ENCODE measurements at regions not wholly inside any gene's neighbourhood (a gene's known extent, or its start where the extent isn't known, plus 50 kb on each side); places are given as distances from the start of the nearest gene placed in this dataset.
A peak's percentile ranks its signal among the peaks of the same experiment; 100 is the strongest.

DNA sequence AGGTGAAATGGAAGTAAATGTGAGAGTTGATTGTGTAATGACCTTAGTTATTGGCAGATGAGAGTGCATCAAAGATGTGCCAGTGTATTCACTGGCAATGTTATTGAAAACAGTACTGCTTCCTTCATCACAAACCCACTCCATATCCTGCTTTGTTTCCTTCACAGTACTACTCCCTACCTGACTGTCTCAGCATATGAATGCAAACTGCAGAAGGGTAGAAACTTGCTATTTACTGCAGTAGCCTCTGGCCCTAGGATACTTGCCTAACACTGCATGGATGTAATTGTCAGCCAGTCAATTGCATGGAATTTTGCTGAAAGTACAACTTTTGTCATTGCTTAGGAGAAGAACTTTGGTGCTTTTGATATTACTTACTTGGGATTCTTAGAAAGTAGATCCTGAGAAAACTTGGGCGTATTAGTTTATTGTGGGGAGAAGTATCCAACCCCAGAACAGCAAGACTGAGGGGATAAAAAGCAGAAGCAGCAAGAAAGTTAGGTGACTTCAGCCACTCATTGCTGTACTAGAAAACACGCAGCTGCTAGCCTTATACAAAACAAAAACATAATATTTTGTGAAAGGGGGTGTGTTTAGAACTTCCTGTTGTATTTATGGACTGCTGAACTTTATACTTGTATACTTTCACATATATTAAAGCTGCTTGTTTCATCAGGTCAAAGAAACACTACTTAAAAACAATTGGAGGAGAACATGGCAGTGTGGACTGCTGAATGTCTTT lies 219.0 kb downstream of the CCNG2 start:
- no peak for DNase-seq

DNA sequence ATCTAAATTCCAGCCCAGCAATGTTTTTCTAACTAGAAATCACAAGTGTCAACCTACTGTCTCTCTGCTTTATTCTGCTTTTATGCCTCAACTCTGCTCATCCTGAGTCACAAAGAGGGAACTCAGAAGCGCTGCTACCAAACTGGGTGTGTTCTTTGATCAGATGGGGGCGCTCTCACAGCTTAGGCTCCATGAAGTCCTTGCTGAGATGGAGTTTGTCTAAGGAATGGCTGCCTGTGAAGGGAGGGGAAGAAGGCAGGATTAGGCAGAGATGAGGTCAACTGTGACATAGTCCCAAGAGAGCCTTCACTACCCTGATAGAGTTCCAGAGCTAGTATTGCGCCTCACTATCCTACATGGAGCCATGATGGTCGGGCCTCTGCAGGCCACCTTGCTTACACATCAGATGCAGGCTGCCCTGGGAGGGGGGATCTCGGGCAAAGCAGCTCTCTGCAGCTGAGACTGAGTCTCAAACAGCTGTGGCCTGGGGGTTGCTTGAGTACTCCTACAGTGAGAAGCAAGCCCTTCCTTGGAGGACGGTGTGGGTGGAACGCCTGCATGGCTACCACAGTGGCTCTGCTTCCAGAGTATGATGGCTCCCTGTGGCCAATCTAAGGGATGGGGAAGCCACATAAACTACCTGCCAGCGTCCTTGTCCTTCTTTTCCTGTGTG lies 219.9 kb downstream of the CCNG2 start:
- no peak for DNase-seq

DNA sequence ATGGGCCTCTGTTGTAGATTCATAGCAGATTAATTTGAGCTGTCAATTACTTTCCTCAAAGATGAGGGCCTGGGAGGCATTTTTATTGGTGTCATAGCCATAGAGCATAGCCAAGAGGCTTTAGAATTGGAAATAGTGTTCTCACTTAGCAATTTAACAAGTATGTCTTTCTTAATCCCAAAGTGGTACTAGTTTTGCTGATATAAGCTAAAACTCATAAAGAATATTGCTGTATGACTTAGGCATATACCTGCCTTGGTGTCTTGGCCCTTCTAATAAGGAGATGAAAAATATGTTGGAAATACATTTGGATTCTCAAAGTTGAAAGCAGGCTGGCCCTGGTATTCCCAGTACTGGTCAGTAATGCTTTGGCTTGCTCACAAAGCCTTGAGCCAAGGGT lies 221.5 kb upstream of the CXCL13 start:
- no peak for DNase-seq

DNA sequence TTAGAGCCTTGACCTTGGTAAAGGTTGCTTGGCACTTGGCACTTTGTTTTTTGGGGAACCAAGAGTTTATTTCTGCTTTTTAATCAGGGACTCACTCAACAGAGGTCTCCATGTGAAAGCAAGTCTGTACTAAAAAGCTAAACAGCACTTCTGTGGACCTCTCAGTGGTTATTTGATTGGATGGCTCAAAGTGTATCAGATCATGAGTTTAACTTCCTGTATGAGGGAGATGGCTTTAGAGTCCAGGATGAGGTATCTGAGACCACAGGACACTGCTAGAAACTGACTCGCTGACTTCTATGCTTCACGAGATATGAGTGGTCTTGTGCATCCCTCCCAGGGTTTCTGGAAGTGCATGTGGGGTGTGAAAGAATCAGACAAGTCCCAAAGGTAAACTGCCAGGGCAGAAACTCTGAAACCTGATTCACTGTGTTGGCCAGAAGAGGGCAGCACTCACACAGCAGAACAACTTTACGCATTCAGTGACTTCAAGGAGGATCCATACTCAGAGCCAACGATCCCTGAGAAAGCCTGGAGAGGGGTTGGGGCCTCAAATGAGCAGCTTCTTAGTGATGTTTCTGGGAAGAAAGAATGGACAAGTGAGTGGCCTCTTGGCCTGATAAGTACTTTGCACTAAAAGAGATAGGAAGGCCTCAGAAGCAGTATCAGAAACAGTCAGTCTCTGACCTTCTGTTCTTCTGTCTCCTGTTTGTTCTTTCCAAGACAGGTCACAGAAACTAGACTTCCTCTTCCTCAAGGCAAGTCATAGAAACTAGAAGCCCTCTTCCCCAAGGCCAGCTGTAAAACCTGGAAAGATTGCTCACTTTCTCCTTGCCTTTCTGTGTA lies 220.3 kb upstream of the CXCL13 start:
- peak; percentile 55 for DNase-seq

DNA sequence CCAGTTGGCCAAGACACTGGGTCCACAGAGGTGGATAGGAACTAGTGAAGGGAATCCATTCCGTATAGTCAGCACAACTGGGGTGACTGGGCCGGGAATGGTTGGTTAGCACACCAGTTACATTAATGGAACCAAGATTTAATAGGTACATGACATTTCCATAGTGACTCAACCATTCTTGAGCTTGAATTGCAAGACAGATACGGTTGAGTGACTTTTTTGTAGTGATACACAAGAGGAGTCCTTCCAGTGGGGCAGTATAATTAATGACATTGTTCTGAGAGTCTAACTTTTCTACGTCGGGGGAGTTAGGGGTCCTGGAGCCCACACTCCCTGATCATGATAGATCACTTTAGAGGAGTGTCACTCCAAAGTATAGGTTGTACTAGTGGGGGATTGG lies 211.6 kb upstream of the CXCL13 start:
- no peak for DNase-seq

DNA sequence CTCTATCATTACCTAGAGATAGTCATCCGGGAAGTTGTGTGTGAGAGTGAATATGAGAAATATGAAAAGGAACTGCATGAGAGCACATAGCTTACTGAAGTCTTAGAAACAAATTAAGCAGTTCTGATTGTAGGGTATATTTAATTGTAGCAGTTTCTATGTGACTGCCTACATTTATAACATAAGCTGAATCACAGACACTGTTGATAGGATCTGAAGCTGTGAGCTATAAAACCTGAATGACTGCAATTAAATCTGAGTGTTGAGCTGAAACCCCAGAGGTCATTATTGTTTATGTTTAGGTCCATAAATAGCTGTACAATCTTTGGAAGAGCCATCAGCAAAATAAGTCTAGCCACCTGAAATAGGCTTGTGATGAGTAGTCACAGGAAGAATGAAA lies 210.1 kb upstream of the CXCL13 start:
- no peak for DNase-seq

DNA sequence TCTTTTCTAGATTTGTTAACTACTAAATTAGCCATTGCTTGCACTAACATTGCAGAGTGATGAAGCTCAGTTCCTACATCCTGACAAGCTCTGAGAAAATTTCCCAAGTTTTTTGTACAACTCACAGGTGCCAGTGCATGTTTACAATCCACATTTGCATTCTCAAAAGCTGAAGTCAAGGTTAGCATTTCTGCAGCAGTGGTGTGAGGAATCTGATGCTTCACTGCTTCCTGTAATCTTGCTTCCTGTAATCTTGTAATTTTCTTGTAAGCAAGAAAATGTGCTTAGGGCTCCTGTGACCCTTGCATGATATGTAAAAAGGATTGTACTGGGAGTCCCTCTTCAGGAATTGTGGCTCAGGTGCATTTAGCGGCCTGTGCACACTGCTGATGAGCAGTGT lies 207.4 kb upstream of the CXCL13 start:
- DNase-seq, result no peak

DNA sequence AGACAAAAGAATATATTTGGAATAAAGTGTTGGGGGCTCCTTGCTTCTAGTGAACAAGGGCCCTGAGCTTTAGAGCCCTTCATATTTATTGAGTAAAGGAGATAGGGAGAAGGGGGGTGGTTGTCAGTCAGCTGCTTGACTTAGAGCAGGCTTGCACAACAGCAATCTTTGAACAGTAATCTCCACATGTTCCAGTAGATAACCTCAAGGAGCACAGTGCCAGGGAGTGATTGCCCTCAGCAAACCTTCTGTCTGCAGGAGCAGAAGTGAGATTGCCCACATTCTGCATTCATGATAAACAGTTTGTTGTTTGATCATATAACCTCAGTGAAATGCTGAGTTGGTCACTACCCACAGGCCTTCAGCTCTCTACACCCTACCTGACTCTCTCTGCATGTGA lies 205.8 kb upstream of the CXCL13 start:
- DNase-seq, result no peak

DNA sequence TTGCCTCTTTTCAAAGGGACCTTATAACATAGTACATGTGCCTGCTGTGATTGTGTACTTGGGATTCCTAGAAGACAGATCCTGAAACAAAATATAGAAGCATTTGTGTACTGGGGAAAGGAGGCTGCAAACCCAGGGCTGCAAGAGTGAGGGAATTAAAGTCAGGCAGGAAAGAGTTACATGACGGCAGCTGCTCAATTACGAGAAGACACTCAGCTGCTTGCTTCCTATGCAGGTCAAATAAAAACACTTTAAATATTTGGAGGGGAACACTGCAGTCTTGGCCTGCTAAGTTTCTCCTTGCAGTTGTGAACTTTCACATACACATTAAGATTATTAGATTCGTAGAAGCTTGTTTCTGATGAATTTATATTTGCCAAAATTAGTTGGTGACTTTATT lies 191.9 kb upstream of the CXCL13 start:
- DNase-seq, result no peak

DNA sequence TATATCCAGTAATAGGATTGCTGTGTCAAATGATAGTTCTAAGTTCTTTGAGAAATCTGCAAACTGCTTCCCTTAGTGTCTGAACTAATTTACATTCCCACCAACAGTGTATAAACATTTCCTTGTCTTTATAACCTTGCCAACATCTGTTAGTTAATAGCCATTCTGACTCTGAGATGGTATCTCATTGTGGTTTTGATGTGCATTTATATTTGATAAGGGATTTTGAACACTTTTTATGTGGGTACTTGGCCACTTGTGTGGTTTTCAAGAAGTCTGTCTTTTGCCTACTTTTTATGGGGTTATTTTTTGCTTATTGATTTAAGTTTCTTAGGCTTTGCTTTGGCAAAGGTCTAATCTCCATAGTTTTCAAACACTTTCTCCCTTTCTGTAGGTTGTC lies 189.9 kb upstream of the CXCL13 start:
- no peak for DNase-seq

DNA sequence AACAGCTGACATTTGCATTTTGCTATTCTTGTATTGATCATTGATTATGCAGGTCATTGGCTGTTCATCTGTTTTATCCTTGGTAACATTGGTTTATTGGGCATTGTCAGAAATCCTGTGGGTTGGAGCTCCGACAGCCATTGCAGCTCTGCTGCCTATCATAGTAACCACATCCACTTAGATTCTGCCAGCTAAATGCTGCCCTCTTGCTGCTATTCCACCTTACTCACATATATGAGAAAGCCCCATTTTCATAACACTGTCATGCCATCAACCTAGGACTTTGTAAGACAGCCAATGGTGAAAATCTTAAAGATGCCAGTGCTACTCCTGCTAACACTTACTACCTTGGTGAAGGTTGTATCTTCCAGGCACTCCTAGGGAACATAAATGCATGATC lies 187.3 kb upstream of the CXCL13 start:
- no peak for DNase-seq

DNA sequence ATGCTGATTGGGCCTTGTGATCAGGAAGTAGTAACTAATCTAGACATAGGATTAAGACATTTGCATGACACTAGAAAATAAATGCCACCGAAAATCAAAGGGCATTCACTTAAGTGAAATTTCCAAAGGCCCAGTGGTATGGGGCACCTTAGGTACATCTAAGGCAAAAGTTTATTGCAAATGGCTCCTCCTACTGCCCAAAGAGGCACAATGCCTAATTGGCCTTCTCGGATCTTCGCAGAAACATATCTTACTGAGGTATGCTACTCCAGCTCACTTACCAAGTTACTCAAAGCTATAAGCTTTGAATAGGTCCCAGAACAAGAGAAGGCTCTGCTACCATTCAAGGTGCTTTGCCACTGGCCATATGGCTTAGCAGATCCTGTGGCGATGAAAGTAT lies 174.8 kb upstream of the CXCL13 start:
- no peak for DNase-seq

DNA sequence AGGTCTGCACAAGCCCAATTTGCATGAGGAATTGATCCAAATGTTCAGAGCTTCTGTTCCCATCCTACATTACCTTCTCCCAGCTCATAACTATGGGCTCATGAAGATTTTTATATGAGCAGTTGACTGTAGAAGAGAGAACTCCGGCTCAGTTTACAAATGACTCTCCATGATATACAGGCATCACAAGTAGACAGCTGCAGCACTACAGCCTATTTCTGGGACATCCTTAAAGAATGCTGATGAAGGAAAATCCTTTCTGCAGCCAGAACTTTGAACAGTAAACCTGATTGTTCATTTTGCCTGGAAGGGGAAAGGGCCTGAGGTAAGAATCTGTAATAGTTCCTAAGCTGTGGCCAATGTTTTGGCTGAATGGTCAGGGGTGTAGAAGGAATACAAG lies 174.1 kb upstream of the CXCL13 start:
- DNase-seq, result no peak

DNA sequence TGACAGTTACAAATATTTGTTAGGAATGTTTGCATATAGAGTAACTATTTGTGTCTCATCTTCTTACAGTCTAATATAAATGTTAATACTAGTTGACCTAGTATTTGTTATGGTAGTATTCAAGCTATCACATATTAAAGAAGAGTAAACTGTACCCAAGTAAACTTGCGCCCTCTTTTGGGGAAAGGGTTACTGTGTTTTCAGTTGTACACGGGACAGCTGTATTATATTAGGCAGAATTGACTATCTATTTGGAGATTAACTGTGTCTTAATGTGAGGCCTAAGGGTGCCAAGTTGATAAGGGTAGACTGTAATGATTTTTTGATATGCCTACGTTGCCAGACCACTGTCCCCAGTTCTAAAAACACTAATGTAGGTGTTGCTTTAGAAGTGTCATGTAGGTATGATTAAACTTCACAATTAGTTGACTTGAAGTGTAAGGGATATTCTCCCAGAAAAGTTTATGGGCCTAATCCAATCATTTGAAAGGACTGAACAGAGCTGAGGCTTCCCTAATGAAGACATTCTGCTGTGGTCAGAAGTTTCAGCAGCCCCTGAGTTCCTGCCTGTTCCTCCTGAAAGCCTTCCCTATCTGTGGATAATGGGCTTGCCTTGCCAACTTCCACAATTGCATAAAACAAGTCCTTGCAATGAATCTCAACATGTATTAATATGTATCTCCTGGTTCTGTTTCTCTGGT lies 172.8 kb upstream of the CXCL13 start:
- DNase-seq, result no peak

DNA sequence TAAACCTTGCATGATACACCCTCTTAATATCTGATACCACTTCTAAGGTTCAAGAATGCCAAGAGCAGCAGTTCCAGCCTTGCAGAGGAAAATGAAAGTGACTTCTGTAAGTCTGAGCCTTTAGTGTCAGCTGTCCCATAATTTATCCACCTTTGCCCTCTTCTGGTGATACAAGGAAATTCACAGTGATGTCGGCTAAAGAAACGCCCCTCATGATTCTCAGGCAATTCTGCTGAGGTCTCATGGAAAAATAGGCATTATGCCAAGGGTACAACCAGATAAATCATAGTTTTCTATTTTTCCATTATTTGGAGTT lies 172.2 kb upstream of the CXCL13 start:
- peak; percentile 37 for DNase-seq

DNA sequence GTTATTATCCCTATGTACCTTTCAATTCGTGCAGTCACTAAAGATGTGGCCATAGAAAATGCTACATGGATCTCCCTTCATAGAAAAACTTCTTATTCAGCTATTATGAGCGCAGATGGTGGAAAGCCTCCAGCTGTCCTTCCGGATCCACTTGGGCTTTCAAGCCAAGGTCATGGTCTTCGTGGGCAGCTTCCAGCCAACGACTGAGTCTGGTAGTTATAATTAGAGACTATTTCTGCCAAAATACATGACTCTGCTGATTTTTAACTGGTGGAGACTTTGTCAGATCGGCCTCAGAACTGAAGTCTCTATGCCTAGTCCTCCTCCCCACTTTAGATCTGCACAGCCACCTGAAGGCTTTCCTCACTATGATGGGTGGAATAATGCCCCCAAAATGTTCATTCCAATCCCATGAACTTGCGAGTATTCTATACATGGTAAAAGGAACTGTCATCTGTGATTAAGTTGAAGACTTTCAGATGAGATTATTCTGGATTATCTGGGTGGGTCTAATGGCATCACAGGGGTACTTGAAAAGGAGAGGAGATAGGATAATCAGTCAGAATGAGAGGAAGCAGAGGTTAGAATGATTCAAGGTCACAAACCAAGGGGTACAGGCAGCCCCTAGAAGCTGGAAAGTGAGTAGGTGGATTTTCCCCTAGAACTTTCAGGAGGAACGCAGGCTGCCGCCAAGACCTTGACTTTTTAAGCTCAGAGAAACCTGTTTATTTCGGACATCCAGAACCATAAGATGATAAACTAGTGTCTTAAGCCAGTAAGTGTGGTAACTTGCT lies 171.1 kb upstream of the CXCL13 start:
- DNase-seq, result no peak

DNA sequence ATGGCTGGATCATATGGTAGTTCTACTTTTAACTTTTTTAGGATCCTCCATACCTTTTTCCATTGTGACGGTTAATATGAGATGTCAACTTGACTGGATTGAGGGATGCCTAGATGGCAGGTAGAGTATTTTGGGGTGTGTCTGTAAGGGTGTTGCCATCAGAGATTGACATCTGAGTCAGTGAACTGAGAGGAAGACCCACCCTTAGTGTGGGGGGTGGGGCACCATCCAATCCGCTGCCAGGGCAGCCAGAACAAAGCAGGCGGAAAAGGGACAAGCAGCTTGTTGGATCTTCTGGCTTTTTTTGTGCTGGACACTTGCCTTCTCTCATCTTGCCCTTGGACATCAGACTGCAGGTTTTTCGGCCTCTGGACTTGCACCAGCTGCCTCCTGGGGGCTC lies 168.5 kb upstream of the CXCL13 start:
- no peak for DNase-seq

DNA sequence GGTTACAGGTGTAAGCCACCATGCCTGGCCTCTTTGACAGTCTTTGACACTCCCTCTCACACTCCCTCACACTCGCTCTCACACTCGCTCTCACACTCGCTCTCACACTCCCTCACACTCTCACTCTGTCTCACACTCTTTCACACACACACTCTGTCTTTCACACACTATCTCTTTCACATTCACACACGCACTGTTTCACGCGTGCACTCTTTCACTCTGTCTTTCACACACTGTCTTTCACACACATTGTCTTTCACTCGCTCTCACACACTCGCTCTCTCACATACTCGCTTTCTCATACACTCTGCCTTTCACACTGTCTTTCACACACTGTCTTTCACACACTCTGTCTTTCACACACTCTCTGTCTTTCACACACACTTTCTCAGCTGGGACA lies 167.1 kb upstream of the CXCL13 start:
- no peak for DNase-seq

DNA sequence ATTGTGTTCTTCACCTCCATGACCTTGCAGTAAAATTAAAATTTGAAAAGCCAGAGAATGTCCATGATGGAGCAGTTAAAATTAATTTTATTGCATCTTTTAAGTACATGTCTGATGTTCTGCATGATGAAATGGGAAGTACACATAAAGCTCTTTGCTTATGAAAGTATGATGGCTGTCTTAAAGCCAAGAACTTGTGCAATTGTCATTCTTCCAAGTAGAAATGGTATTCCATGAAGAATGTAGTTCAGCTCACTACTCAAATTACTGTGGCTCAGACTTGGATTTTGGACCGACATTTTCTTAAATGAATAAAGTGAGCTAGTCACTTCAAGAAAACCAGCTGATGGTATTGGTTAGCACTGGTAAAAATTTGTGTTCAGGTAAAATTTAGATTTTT lies 161.7 kb upstream of the CXCL13 start:
- no peak for DNase-seq

DNA sequence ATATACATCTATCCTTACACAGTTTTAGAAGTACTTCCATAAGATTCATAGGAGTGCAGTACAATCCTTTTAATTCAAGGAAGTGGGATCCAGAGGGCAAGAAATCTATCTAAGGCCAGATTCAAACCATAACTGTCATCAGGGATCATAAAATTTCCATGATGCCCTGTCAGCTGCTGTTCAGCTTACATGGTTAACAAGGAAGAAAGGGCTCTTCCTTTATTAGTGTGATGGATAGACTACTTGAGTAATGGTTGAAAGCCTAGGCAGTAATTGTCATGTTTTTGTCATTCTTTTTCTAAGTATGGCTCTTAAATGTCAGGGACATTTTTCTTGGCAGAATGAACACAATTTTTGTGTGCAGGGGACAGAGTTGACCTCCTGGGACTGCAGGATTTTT lies 159.8 kb upstream of the CXCL13 start:
- DNase-seq, result no peak

DNA sequence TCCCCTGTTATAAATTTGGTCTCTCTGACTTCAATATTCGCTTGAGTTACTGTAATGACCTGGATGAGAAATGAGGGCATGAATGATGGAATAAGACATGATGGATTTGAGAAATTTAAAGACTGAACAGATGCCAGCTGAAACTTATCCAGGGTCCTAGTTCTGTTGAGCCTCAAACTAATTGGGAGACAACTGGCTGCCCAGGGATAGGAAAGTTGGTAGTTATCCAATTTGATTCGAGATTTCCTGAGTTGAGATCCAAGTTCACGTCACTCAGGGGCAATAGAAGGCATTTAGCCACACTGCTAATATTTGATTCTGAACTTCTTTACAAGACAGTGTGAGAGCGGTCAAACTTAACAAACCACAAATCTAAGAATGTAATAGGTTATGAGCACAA lies 159.0 kb upstream of the CXCL13 start:
- DNase-seq, result no peak

DNA sequence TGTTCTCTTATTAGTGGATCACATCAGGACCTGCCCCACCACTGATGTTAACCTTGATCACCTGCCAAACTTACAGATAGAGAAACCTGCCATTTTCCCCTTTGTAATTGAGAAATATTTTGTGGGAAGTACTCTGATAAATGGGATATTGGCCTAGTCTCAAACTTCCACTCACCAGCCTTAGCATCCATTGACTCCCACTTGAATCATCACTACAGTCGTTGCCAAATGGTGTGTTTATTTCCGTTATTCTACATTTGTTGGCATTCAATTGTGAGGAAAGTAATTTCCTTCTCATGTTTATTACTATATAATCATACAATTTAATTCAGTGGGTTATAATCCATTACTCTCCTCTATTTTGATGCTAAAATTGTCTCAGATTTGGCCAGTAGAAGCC lies 156.4 kb upstream of the CXCL13 start:
- DNase-seq, result no peak

DNA sequence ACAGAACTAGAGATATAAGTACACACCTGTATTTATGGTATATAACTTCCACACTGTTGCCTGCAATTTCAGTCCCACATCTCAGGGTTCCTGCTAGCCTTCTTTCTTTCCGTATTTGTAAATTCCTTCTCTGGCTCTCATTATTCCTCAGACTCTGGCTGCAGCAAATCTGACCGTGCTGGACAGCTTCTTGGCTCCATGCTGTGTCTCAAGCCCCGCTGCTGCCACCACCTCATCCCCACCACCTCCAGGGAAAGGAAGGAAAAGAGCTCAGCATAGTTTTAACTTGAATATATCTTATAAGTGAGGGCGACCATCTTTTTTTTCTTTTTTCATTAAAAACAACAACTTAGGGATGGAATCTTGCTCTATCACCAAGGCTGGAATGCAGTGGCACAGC lies 155.6 kb upstream of the CXCL13 start:
- no peak for DNase-seq
